ENCODE measurements at regions not wholly inside any gene's neighbourhood (a gene's known extent, or its start where the extent isn't known, plus 50 kb on each side); places are given as distances from the start of the nearest gene placed in this dataset.

DNA sequence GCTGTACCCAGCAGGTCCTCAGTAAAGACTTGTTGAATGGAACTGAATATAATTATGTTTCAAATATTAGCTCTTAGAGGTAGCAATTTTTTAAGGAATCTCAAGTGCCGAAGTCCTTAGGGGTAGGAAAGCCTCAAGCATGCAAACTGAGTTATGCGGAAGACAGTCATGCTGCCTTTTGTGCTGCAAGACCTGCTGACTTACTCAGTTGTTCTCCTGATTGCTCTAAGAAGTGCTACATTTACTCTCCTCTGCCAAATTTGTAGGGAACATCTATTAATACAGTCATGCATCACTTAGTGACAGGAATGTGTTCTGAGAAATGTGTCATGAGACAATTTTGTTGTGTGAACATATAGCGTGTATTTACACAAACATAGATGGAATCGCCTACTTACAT lies 325.6 kb upstream of the AZI2 start:
- DNase-seq (ENCODE audit: extremely low spot score) = no peak
- TF ChIP-seq CTCF (IDR thresholded peaks at IDR 0.05; ENCODE audit: control extremely low read depth, extremely low read depth, low read depth, missing control alignments) = no peak
- ChIA-PET POLR2A (no interaction called here), CTCF (no interaction called here)

- ChIA-PET POLR2A (no interaction called here), CTCF (interaction anchor here (1.1 to 2.6 kb wide), 4 partner anchors 8 to 16 kb away, joined by 3 to 16 read pairs (median 6); no protein-coding TSS in a partner anchor)
- DNase-seq (ENCODE audit: extremely low spot score) = no peak
- no peak for TF ChIP-seq CTCF (IDR thresholded peaks at IDR 0.05; ENCODE audit: control extremely low read depth, extremely low read depth, low read depth, missing control alignments)
Measured at GRCh38 chr3:28677581-28677980, 329.0 kb upstream of the AZI2 start.

- POLR2A ChIA-PET = no interaction called here
- DNase-seq (ENCODE audit: extremely low spot score) = no peak
- no peak for TF ChIP-seq CTCF (IDR thresholded peaks at IDR 0.05; ENCODE audit: control extremely low read depth, extremely low read depth, low read depth, missing control alignments)
- CTCF ChIA-PET = interaction anchor here (1.1 to 2.6 kb wide), 3 partner anchors 8 to 10 kb away, joined by 3 to 16 read pairs (median 8); no protein-coding TSS in a partner anchor
Measured at GRCh38 chr3:28678086-28678485, 329.5 kb upstream of the AZI2 start.

- no peak for DNase-seq (ENCODE audit: extremely low spot score)
- no peak for TF ChIP-seq CTCF (IDR thresholded peaks at IDR 0.05; ENCODE audit: control extremely low read depth, extremely low read depth, low read depth, missing control alignments)
- POLR2A ChIA-PET = no interaction called here
- CTCF ChIA-PET = interaction anchor here (1.2 to 1.6 kb wide), 2 partner anchors 12 to 15 kb away, joined by 4 to 7 read pairs; no protein-coding TSS in a partner anchor
Measured at GRCh38 chr3:28680050-28680449, 331.4 kb upstream of the AZI2 start.

DNA sequence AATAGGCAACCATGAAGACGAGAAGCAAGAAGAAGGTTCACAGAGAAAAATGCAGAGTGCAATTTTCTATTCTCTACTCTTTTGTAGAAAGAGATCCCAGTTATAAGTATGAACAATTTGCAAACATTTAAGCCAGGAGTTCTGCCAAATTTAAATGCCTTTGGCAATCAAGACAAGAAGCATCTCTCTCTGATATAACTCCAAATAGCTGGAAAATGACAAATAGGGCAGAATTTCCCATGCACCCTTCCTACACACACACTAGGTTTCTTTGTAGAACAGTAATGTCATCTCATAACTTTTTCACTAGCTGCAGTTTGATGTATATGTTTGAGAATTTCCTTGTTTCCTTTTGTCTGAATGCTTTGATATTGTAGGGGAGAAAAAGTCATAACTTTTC lies 333.5 kb upstream of the AZI2 start:
- POLR2A ChIA-PET = no interaction called here
- TF ChIP-seq CTCF (IDR thresholded peaks at IDR 0.05; ENCODE audit: control extremely low read depth, extremely low read depth, low read depth, missing control alignments) = no peak
- DNase-seq (ENCODE audit: extremely low spot score) = no peak
- CTCF ChIA-PET = interaction anchor here (2.6 kb wide), 1 partner anchor 14 kb away, joined by 9 read pairs; no protein-coding TSS in a partner anchor

DNA sequence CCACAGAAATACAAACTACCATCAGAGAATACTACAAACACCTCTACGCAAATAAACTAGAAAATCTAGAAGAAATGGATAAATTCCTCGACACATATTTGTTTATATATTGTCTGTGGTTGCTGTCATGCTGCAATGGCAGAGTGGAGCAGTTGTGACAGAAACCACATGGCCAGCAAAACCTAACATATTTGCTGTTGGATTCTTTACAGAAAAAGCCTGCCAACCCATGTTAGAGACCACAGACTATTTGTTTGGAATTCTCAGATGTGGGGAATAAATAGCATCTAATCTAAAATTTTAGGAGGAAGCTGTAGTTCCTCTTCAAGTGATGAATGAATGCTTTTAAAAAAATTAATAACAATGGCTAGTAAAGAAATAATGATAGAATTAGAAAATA lies 341.6 kb upstream of the AZI2 start:
- no peak for DNase-seq (ENCODE audit: extremely low spot score)
- POLR2A ChIA-PET = no interaction called here
- TF ChIP-seq CTCF (IDR thresholded peaks at IDR 0.05; ENCODE audit: control extremely low read depth, extremely low read depth, low read depth, missing control alignments) = no peak
- CTCF ChIA-PET = no interaction called here

DNA sequence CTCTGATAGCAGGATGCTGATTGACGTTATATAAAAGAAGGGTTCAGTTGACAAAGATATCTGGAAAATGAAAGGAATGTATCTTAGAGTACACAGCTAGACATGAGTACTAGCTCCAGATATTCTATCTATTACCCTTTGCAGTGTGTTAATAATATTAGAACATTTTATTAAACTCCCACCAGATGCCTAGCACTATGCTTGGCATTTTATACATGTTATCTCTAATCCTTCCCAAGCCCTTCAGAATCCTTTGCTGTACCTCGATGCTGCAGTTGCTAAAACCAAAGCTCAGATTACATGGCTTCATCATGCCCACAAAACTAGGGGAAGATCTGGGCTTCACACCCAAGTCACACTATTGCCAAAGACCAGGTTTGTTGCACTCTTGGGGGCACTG lies 350.1 kb upstream of the AZI2 start:
- no peak for DNase-seq (ENCODE audit: extremely low spot score)
- TF ChIP-seq CTCF (IDR thresholded peaks at IDR 0.05; ENCODE audit: control extremely low read depth, extremely low read depth, low read depth, missing control alignments) = no peak
- CTCF ChIA-PET = no interaction called here
- POLR2A ChIA-PET = no interaction called here
